ENCODE measurements at regions not wholly inside any gene's neighbourhood (a gene's known extent, or its start where the extent isn't known, plus 50 kb on each side); places are given as distances from the start of the nearest gene placed in this dataset.

- DNase-seq, result peak; percentile 59 to 76
Measured at GRCh38 chr14:58697930-58698642, 60.3 kb downstream of the DACT1 start.

- no peak for DNase-seq
Measured at GRCh38 chr14:58699681-58700205, 62.0 kb downstream of the DACT1 start.

GRCh38 chr14:58701156-58701555 lies 63.4 kb downstream of the DACT1 start:
- DNase-seq, result no peak

- DNase-seq, result no peak
Measured at GRCh38 chr14:58701604-58702003, 63.8 kb downstream of the DACT1 start.

GRCh38 chr14:58702441-58703160 lies 64.8 kb downstream of the DACT1 start:
- no peak for DNase-seq

- peak in 1 of 2 experiments; percentile 5 for DNase-seq
Measured at GRCh38 chr14:58703161-58703506, 65.4 kb downstream of the DACT1 start.

- DNase-seq, result no peak
Measured at GRCh38 chr14:58705066-58705465, 67.3 kb downstream of the DACT1 start.

GRCh38 chr14:58707949-58708348 lies 70.2 kb downstream of the DACT1 start:
- DNase-seq, result no peak

- DNase-seq, result no peak
Measured at GRCh38 chr14:58709949-58710348, 72.2 kb downstream of the DACT1 start.

GRCh38 chr14:58711382-58711781 lies 73.6 kb downstream of the DACT1 start:
- no peak for DNase-seq

- no peak for DNase-seq
Measured at GRCh38 chr14:58712357-58712756, 74.6 kb downstream of the DACT1 start.

GRCh38 chr14:58713677-58714076 lies 75.9 kb downstream of the DACT1 start:
- no peak for DNase-seq

GRCh38 chr14:58716706-58717105 lies 78.9 kb downstream of the DACT1 start:
- no peak for DNase-seq

GRCh38 chr14:58717211-58717610 lies 79.4 kb downstream of the DACT1 start:
- no peak for DNase-seq

- no peak for DNase-seq
Measured at GRCh38 chr14:58717813-58718212, 80.1 kb downstream of the DACT1 start.

- no peak for DNase-seq
Measured at GRCh38 chr14:58718226-58719205, 80.8 kb downstream of the DACT1 start.

GRCh38 chr14:58721723-58722122 lies 84.0 kb downstream of the DACT1 start:
- no peak for DNase-seq

- no peak for DNase-seq
Measured at GRCh38 chr14:58722441-58722840, 84.7 kb downstream of the DACT1 start.

- DNase-seq, result no peak
Measured at GRCh38 chr14:58724206-58724605, 86.4 kb downstream of the DACT1 start.

GRCh38 chr14:58724702-58725101 lies 86.9 kb downstream of the DACT1 start:
- DNase-seq, result no peak

GRCh38 chr14:58725226-58725625 lies 87.5 kb downstream of the DACT1 start:
- DNase-seq, result no peak

- no peak for DNase-seq
Measured at GRCh38 chr14:58725871-58726270, 88.1 kb downstream of the DACT1 start.

GRCh38 chr14:58730792-58731464 lies 93.2 kb downstream of the DACT1 start:
- no peak for DNase-seq

Data from NCI-H2081 (cell line).